ENCODE measurements at regions not wholly inside any gene's neighbourhood (a gene's known extent, or its start where the extent isn't known, plus 50 kb on each side); places are given as distances from the start of the nearest gene placed in this dataset.

- TF ChIP-seq EZH2 (IDR thresholded peaks at IDR 0.05; ENCODE audit: insufficient read depth, poor library complexity, severe bottlenecking) (no peak), EZH2phosphoT487 (IDR thresholded peaks at IDR 0.05; ENCODE audit: insufficient read depth, low read depth) (no peak)
Measured at GRCh38 chr10:58094985-58095718, 172.5 kb downstream of the IPMK start.
